ENCODE measurements at regions not wholly inside any gene's neighbourhood (a gene's known extent, or its start where the extent isn't known, plus 50 kb on each side); places are given as distances from the start of the nearest gene placed in this dataset.

DNA sequence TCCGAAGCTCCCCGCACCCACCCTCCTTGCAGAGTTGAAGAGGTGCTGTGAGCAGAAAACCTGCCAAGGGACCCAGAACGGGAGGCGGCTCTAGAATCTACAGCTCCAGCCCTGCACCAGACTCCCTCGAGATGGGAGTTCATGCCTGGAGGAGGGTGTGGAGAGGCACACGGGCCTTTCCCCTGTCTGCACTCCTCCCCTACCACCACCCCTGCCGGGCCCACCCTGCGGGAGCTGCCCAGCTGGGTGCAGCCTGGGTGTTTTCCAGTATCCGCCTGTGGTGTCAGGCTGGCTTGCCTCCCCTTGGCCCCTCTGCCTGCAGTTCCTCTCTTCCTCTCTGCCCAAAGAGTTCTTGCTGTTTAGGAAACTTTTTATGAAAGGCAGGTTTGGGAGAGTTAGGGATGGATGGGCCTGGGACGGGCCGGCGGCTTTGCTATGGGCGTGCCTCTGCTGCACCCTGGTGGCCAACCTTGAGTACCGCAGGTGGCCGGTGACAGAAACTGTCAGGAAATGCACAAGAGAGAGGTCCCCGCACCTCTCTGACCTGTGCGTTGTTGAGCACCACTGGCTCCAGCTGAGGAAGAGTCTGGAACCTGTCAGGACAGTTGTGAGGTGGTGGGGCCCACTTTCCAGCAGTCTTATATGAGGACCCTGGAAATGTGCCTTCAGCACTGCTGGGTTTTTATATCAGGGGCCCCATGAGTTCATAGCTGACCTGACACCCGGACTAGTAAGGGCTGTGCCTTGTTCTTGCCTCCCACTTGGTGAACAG is 354.1 kb downstream of the SEC14L1 start (continued):
- TF ChIP-seq, protein P1, sequence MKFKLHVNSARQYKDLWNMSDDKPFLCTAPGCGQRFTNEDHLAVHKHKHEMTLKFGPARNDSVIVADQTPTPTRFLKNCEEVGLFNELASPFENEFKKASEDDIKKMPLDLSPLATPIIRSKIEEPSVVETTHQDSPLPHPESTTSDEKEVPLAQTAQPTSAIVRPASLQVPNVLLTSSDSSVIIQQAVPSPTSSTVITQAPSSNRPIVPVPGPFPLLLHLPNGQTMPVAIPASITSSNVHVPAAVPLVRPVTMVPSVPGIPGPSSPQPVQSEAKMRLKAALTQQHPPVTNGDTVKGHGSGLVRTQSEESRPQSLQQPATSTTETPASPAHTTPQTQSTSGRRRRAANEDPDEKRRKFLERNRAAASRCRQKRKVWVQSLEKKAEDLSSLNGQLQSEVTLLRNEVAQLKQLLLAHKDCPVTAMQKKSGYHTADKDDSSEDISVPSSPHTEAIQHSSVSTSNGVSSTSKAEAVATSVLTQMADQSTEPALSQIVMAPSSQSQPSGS (tag by site-specific recombination; IDR thresholded peaks at IDR 0.05; ENCODE audit: low read depth) = no peak
- TF ChIP-seq, protein P2, sequence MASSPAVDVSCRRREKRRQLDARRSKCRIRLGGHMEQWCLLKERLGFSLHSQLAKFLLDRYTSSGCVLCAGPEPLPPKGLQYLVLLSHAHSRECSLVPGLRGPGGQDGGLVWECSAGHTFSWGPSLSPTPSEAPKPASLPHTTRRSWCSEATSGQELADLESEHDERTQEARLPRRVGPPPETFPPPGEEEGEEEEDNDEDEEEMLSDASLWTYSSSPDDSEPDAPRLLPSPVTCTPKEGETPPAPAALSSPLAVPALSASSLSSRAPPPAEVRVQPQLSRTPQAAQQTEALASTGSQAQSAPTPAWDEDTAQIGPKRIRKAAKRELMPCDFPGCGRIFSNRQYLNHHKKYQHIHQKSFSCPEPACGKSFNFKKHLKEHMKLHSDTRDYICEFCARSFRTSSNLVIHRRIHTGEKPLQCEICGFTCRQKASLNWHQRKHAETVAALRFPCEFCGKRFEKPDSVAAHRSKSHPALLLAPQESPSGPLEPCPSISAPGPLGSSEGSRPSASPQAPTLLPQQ (tag by site-specific recombination; IDR thresholded peaks at IDR 0.05) = peak; percentile 58; the same call in 1 of the 2 replicates
- peak; percentile 85 for TF ChIP-seq ZIC2 (tag by site-specific recombination; IDR thresholded peaks at IDR 0.05)
- TF ChIP-seq ZFP69B (tag by site-specific recombination; IDR thresholded peaks at IDR 0.05) = peak; percentile 75; the same call in 1 of the 2 replicates
- TF ChIP-seq, protein P3, sequence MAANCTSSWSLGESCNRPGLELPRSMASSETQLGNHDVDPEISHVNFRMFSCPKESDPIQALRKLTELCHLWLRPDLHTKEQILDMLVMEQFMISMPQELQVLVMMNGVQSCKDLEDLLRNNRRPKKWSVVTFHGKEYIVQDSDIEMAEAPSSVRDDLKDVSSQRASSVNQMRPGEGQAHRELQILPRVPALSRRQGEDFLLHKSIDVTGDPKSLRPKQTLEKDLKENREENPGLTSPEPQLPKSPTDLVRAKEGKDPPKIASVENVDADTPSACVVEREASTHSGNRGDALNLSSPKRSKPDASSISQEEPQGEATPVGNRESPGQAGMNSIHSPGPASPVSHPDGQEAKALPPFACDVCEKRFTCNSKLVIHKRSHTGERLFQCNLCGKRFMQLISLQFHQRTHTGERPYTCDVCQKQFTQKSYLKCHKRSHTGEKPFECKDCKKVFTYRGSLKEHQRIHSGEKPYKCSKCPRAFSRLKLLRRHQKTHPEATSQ (tag by site-specific recombination; IDR thresholded peaks at IDR 0.05) = no peak
- TF ChIP-seq ZNF600 (tag by site-specific recombination; IDR thresholded peaks at IDR 0.05) = peak; percentile 56
- no peak for TF ChIP-seq MYNN (tag by site-specific recombination; IDR thresholded peaks at IDR 0.05; ENCODE audit: borderline replicate concordance)
- peak; percentile 54; the same call in 1 of the 2 replicates for TF ChIP-seq ZBTB17 (tag by site-specific recombination; IDR thresholded peaks at IDR 0.05)
- TF ChIP-seq, protein P4, sequence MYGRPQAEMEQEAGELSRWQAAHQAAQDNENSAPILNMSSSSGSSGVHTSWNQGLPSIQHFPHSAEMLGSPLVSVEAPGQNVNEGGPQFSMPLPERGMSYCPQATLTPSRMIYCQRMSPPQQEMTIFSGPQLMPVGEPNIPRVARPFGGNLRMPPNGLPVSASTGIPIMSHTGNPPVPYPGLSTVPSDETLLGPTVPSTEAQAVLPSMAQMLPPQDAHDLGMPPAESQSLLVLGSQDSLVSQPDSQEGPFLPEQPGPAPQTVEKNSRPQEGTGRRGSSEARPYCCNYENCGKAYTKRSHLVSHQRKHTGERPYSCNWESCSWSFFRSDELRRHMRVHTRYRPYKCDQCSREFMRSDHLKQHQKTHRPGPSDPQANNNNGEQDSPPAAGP (tag by site-specific recombination; IDR thresholded peaks at IDR 0.05) = peak; percentile 75
- no peak for TF ChIP-seq GLI2 (tag by site-specific recombination; IDR thresholded peaks at IDR 0.05; ENCODE audit: borderline replicate concordance, low read depth)
- peak; percentile 23; the same call in 1 of the 2 replicates for TF ChIP-seq GLIS1 (tag by site-specific recombination; IDR thresholded peaks at IDR 0.05)
- peak; percentile 96 for TF ChIP-seq KLF1 (tag by site-specific recombination; IDR thresholded peaks at IDR 0.05)
- no peak for TF ChIP-seq ZNF302 (tag by site-specific recombination; IDR thresholded peaks at IDR 0.05; ENCODE audit: low read depth)
- TF ChIP-seq, protein P5, sequence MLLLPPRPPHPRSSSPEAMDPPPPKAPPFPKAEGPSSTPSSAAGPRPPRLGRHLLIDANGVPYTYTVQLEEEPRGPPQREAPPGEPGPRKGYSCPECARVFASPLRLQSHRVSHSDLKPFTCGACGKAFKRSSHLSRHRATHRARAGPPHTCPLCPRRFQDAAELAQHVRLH (tag by site-specific recombination; IDR thresholded peaks at IDR 0.05) = no peak
- TF ChIP-seq, protein P6, sequence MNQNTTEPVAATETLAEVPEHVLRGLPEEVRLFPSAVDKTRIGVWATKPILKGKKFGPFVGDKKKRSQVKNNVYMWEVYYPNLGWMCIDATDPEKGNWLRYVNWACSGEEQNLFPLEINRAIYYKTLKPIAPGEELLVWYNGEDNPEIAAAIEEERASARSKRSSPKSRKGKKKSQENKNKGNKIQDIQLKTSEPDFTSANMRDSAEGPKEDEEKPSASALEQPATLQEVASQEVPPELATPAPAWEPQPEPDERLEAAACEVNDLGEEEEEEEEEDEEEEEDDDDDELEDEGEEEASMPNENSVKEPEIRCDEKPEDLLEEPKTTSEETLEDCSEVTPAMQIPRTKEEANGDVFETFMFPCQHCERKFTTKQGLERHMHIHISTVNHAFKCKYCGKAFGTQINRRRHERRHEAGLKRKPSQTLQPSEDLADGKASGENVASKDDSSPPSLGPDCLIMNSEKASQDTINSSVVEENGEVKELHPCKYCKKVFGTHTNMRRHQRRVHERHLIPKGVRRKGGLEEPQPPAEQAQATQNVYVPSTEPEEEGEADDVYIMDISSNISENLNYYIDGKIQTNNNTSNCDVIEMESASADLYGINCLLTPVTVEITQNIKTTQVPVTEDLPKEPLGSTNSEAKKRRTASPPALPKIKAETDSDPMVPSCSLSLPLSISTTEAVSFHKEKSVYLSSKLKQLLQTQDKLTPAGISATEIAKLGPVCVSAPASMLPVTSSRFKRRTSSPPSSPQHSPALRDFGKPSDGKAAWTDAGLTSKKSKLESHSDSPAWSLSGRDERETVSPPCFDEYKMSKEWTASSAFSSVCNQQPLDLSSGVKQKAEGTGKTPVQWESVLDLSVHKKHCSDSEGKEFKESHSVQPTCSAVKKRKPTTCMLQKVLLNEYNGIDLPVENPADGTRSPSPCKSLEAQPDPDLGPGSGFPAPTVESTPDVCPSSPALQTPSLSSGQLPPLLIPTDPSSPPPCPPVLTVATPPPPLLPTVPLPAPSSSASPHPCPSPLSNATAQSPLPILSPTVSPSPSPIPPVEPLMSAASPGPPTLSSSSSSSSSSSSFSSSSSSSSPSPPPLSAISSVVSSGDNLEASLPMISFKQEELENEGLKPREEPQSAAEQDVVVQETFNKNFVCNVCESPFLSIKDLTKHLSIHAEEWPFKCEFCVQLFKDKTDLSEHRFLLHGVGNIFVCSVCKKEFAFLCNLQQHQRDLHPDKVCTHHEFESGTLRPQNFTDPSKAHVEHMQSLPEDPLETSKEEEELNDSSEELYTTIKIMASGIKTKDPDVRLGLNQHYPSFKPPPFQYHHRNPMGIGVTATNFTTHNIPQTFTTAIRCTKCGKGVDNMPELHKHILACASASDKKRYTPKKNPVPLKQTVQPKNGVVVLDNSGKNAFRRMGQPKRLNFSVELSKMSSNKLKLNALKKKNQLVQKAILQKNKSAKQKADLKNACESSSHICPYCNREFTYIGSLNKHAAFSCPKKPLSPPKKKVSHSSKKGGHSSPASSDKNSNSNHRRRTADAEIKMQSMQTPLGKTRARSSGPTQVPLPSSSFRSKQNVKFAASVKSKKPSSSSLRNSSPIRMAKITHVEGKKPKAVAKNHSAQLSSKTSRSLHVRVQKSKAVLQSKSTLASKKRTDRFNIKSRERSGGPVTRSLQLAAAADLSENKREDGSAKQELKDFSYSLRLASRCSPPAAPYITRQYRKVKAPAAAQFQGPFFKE (tag by site-specific recombination; IDR thresholded peaks at IDR 0.05; ENCODE audit: borderline replicate concordance) = no peak
- no peak for TF ChIP-seq SP7 (tag by site-specific recombination; IDR thresholded peaks at IDR 0.05)
